ENCODE measurements at regions not wholly inside any gene's neighbourhood (a gene's known extent, or its start where the extent isn't known, plus 50 kb on each side); places are given as distances from the start of the nearest gene placed in this dataset.

DNA sequence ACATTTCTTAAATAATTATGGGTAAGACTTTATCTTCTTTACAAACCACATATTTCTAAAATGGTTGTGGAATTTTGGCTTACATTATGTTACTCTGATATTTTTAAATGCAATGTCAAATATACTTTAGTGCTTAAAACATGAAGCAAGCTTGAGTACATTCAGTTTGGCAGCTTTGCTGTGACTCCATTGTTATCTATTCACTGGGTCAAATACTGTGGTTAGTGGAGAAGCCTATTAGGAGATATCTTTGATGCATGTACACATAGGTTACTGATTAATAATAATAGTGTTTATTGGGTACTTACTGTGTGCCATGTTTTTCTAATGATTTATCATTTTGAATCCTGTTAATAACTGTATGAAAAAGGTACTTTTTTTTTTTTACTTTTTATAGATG lies 520.4 kb upstream of the B3GALT2 start:
- H3K36me3 ChIP-seq (ENCODE audit: insufficient read depth, low read length): no peaks in the 10 kb centered on the region
- no peak overlapping the region for H2AFZ ChIP-seq (ENCODE audit: low read length)
- H3K4me3 ChIP-seq (ENCODE audit: low read length, poor library complexity, severe bottlenecking): no peak overlapping the region
- no peaks in the 10 kb centered on the region for H3K27me3 ChIP-seq (ENCODE audit: insufficient read depth, low read length, poor library complexity, severe bottlenecking)
- no peak for TF ChIP-seq EZH2phosphoT487 (IDR thresholded peaks at IDR 0.05; ENCODE audit: borderline replicate concordance)
- TF ChIP-seq, protein P1, sequence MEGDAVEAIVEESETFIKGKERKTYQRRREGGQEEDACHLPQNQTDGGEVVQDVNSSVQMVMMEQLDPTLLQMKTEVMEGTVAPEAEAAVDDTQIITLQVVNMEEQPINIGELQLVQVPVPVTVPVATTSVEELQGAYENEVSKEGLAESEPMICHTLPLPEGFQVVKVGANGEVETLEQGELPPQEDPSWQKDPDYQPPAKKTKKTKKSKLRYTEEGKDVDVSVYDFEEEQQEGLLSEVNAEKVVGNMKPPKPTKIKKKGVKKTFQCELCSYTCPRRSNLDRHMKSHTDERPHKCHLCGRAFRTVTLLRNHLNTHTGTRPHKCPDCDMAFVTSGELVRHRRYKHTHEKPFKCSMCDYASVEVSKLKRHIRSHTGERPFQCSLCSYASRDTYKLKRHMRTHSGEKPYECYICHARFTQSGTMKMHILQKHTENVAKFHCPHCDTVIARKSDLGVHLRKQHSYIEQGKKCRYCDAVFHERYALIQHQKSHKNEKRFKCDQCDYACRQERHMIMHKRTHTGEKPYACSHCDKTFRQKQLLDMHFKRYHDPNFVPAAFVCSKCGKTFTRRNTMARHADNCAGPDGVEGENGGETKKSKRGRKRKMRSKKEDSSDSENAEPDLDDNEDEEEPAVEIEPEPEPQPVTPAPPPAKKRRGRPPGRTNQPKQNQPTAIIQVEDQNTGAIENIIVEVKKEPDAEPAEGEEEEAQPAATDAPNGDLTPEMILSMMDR (conservative IDR thresholded peaks at IDR 0.05; ENCODE audit: low read length): no peak
- no peaks in the 10 kb centered on the region for H4K20me1 ChIP-seq (ENCODE audit: insufficient read depth, low read length, poor library complexity, severe bottlenecking)
- no peaks in the 10 kb centered on the region for H3K79me2 ChIP-seq (ENCODE audit: insufficient read depth, low read length)
- no peak overlapping the region for H3K4me2 ChIP-seq (ENCODE audit: low read depth, low read length, poor library complexity, severe bottlenecking)
- H3K9me2 ChIP-seq (replicated peaks; ENCODE audit: low read depth, low read length): no peaks in the 10 kb centered on the region
- no peaks in the 10 kb centered on the region for H3F3A ChIP-seq (ENCODE audit: low read depth)
- no peaks in the 10 kb centered on the region for H3K9me3 ChIP-seq (ENCODE audit: insufficient read depth, low read depth, low read length)
- H3K9ac ChIP-seq (ENCODE audit: low read depth, low read length, poor library complexity, severe bottlenecking): no peak overlapping the region
- no peaks in the 10 kb centered on the region for H3K4me1 ChIP-seq (ENCODE audit: insufficient read depth, low read length, poor library complexity, severe bottlenecking)

GRCh38 chr1:193705554-193705981 lies 519.2 kb upstream of the B3GALT2 start:
- Histone ChIP-seq H3K9me2 (replicated peaks; ENCODE audit: low read depth, low read length) (no peaks in the 10 kb centered on the region), H3K9me3 (ENCODE audit: insufficient read depth, low read depth, low read length) (no peaks in the 10 kb centered on the region), H3K4me1 (ENCODE audit: insufficient read depth, low read length, poor library complexity, severe bottlenecking) (no peaks in the 10 kb centered on the region), H3K27me3 (ENCODE audit: insufficient read depth, low read length, poor library complexity, severe bottlenecking) (no peaks in the 10 kb centered on the region), H3K9ac (ENCODE audit: low read depth, low read length, poor library complexity, severe bottlenecking) (no peak overlapping the region), H4K20me1 (ENCODE audit: insufficient read depth, low read length, poor library complexity, severe bottlenecking) (no peaks in the 10 kb centered on the region), H3K4me3 (ENCODE audit: low read length, poor library complexity, severe bottlenecking) (no peak overlapping the region), H3K4me2 (ENCODE audit: low read depth, low read length, poor library complexity, severe bottlenecking) (no peak overlapping the region), H2AFZ (ENCODE audit: low read length) (no peak overlapping the region), H3F3A (ENCODE audit: low read depth) (no peaks in the 10 kb centered on the region), H3K36me3 (ENCODE audit: insufficient read depth, low read length) (no peaks in the 10 kb centered on the region), H3K79me2 (ENCODE audit: insufficient read depth, low read length) (no peaks in the 10 kb centered on the region)
- no peak for TF ChIP-seq EZH2phosphoT487 (IDR thresholded peaks at IDR 0.05; ENCODE audit: borderline replicate concordance)
- TF ChIP-seq, protein P1 (conservative IDR thresholded peaks at IDR 0.05; ENCODE audit: low read length): no peak

GRCh38 chr1:193703655-193704054 lies 517.2 kb upstream of the B3GALT2 start:
- no peak overlapping the region for H2AFZ ChIP-seq (ENCODE audit: low read length)
- no peak overlapping the region for H3K4me3 ChIP-seq (ENCODE audit: low read length, poor library complexity, severe bottlenecking)
- H3K27me3 ChIP-seq (ENCODE audit: insufficient read depth, low read length, poor library complexity, severe bottlenecking): no peaks in the 10 kb centered on the region
- H4K20me1 ChIP-seq (ENCODE audit: insufficient read depth, low read length, poor library complexity, severe bottlenecking): no peaks in the 10 kb centered on the region
- H3K36me3 ChIP-seq (ENCODE audit: insufficient read depth, low read length): no peaks in the 10 kb centered on the region
- no peaks in the 10 kb centered on the region for H3K4me1 ChIP-seq (ENCODE audit: insufficient read depth, low read length, poor library complexity, severe bottlenecking)
- TF ChIP-seq, protein P1 (conservative IDR thresholded peaks at IDR 0.05; ENCODE audit: low read length): no peak
- TF ChIP-seq EZH2phosphoT487 (IDR thresholded peaks at IDR 0.05; ENCODE audit: borderline replicate concordance): no peak
- H3K9me3 ChIP-seq (ENCODE audit: insufficient read depth, low read depth, low read length): no peaks in the 10 kb centered on the region
- H3K79me2 ChIP-seq (ENCODE audit: insufficient read depth, low read length): no peaks in the 10 kb centered on the region
- no peaks in the 10 kb centered on the region for H3K9me2 ChIP-seq (replicated peaks; ENCODE audit: low read depth, low read length)
- no peaks in the 10 kb centered on the region for H3F3A ChIP-seq (ENCODE audit: low read depth)
- H3K4me2 ChIP-seq (ENCODE audit: low read depth, low read length, poor library complexity, severe bottlenecking): no peak overlapping the region
- H3K9ac ChIP-seq (ENCODE audit: low read depth, low read length, poor library complexity, severe bottlenecking): no peak overlapping the region

All from Loucy (cell line).